H9 (cell line): ENCODE measurements at regions not wholly inside any gene's neighbourhood (a gene's known extent, or its start where the extent isn't known, plus 50 kb on each side); places are given as distances from the start of the nearest gene placed in this dataset.
A peak's percentile ranks its signal among the peaks of the same experiment; 100 is the strongest.

Source experiments
- DNase-seq: peaks from one replicate; pipeline ENCODE4 v3.0.0-alpha.2; 2017
- H2AFZ ChIP-seq: one replicate; pipeline ENCODE4 v1.6.1; 2013; ENCODE audit warnings: mild to moderate bottlenecking, low read length, control low read depth, moderate library complexity
- H2AK5ac ChIP-seq: 2 replicates; pipeline ENCODE4 v1.6.1; 2013; ENCODE audit warnings: low read length, control low read depth, mixed read lengths; ENCODE audit not compliant: insufficient read length
- H2BK120ac ChIP-seq: one replicate; pipeline ENCODE4 v1.6.1; 2013; ENCODE audit warnings: low read depth, mild to moderate bottlenecking, low read length, control low read depth, inconsistent platforms; ENCODE audit not compliant: poor library complexity, severe bottlenecking
- H2BK12ac ChIP-seq: 2 replicates; pipeline ENCODE4 v1.6.1; 2013; ENCODE audit warnings: low read length, control low read depth, mixed read lengths, low read depth; ENCODE audit not compliant: insufficient read length
- H2BK15ac ChIP-seq: 2 replicates; pipeline ENCODE4 v1.6.1; 2013; ENCODE audit warnings: low read depth, low read length, control low read depth
- H2BK20ac ChIP-seq: one replicate; pipeline ENCODE4 v1.6.1; 2013; ENCODE audit warnings: low read depth, mild to moderate bottlenecking, low read length, control low read depth, inconsistent platforms; ENCODE audit not compliant: poor library complexity, severe bottlenecking
- H2BK5ac ChIP-seq: 2 replicates; pipeline ENCODE4 v1.6.1; 2013; ENCODE audit warnings: low read length, control low read depth, mixed read lengths; ENCODE audit not compliant: insufficient read length
- H3K14ac ChIP-seq: 2 replicates; pipeline ENCODE4 v1.6.1; 2013; ENCODE audit warnings: low read length, control low read depth; ENCODE audit not compliant: insufficient read depth
- H3K18ac ChIP-seq: 2 replicates; pipeline ENCODE4 v1.6.1; 2013; ENCODE audit warnings: low read depth, mild to moderate bottlenecking, mixed read lengths, low read length, control low read depth; ENCODE audit not compliant: insufficient read length
- H3K23ac ChIP-seq: 2 replicates; pipeline ENCODE4 v1.6.1; 2013; ENCODE audit warnings: low read length, control low read depth, mixed read lengths, low read depth; ENCODE audit not compliant: insufficient read length
- H3K23me2 ChIP-seq: 2 replicates; pipeline ENCODE4 v1.6.1; 2013; ENCODE audit warnings: low read depth, mild to moderate bottlenecking, mixed read lengths, low read length, control low read depth; ENCODE audit not compliant: insufficient read length, poor library complexity, severe bottlenecking
- H3K27ac ChIP-seq: 2 replicates; pipeline ENCODE4 v1.5.1; 2013; ENCODE audit warnings: low read length, control low read depth, mixed read lengths, low read depth; ENCODE audit not compliant: insufficient read length
- H3K27me3 ChIP-seq: 2 replicates; pipeline ENCODE4 v1.6.1; 2013; ENCODE audit warnings: low read length, control low read depth, inconsistent platforms; ENCODE audit not compliant: insufficient read depth
- H3K4ac ChIP-seq: 2 replicates; pipeline ENCODE4 v1.6.1; 2013; ENCODE audit warnings: low read depth, mild to moderate bottlenecking, control low read depth, inconsistent platforms, low read length, moderate library complexity
- H3K4me1 ChIP-seq: 2 replicates; pipeline ENCODE4 v1.6.1; 2013; ENCODE audit warnings: low read length, control low read depth, inconsistent platforms; ENCODE audit not compliant: insufficient read depth
- H3K4me2 ChIP-seq: 2 replicates; pipeline ENCODE4 v1.6.1; 2013; ENCODE audit warnings: low read length, control low read depth, mixed read lengths; ENCODE audit not compliant: insufficient read length, insufficient read depth
- H3K56ac ChIP-seq: 2 replicates; pipeline ENCODE4 v1.6.1; 2013; ENCODE audit warnings: low read depth, mild to moderate bottlenecking, mixed read lengths, low read length, control low read depth; ENCODE audit not compliant: insufficient read length
- H3K79me1 ChIP-seq: 2 replicates; pipeline ENCODE4 v1.6.1; 2013; ENCODE audit warnings: low read depth, mild to moderate bottlenecking, moderate library complexity, low read length, control low read depth, inconsistent platforms; ENCODE audit not compliant: insufficient read depth, poor library complexity, severe bottlenecking
- H3K79me2 ChIP-seq: 2 replicates; pipeline ENCODE4 v1.6.1; 2013; ENCODE audit warnings: low read length, control low read depth, inconsistent platforms; ENCODE audit not compliant: insufficient read depth
- H3K9ac ChIP-seq: 2 replicates; pipeline ENCODE4 v1.6.1; 2013; ENCODE audit warnings: low read length, control low read depth, mixed read lengths; ENCODE audit not compliant: insufficient read length; ENCODE audit errors: extremely low read depth
- H3K9me3 ChIP-seq: one replicate; pipeline ENCODE4 v1.6.1; 2013; ENCODE audit warnings: low read depth, low read length, inconsistent platforms; ENCODE audit not compliant: control insufficient read depth
- H3T11ph ChIP-seq: one replicate; pipeline ENCODE4 v1.6.1; 2013; ENCODE audit warnings: mild to moderate bottlenecking, low read length, control low read depth, inconsistent platforms
- H4K20me1 ChIP-seq: one replicate; pipeline ENCODE4 v1.6.1; 2013; ENCODE audit not compliant: control insufficient read depth, insufficient read length, insufficient read depth
- H4K5ac ChIP-seq: 2 replicates; pipeline ENCODE4 v1.6.1; 2013; ENCODE audit warnings: low read depth, mild to moderate bottlenecking, mixed read lengths, low read length, control low read depth; ENCODE audit not compliant: insufficient read length
- H4K8ac ChIP-seq: replicated peaks from 2 replicates; pipeline ENCODE4 v1.6.1; 2013; ENCODE audit warnings: low read length, control low read depth, mixed read lengths, low read depth; ENCODE audit not compliant: insufficient read length
- H4K91ac ChIP-seq: 2 replicates; pipeline ENCODE4 v1.6.1; 2013; ENCODE audit warnings: low read depth, mild to moderate bottlenecking, moderate library complexity, mixed read lengths, low read length, control low read depth; ENCODE audit not compliant: insufficient read length
- H3K27ac Mint-ChIP-seq, 3 experiments: 2 replicates in 2 of 3; 3 replicates in 1 of 3; pipeline ENCODE4 v1.8.0; 2020 to 2021; ENCODE audit warnings: mixed read lengths in 3 of 3, mild to moderate bottlenecking in 1 of 3, moderate library complexity in 1 of 3
- H3K27me3 Mint-ChIP-seq: 2 replicates; pipeline ENCODE4 v1.8.0; 2021; ENCODE audit warnings: low read depth, mild to moderate bottlenecking, moderate library complexity, mixed read lengths
- H3K36me3 Mint-ChIP-seq, 3 experiments: 2 replicates in 2 of 3; 3 replicates in 1 of 3; pipeline ENCODE4 v1.8.0; 2020 to 2021; ENCODE audit warnings: low read depth in 3 of 3, mixed read lengths in 3 of 3; ENCODE audit not compliant: insufficient read depth in 1 of 3
- H3K4me1 Mint-ChIP-seq, 2 experiments: 2 replicates each; pipeline ENCODE4 v1.8.0; 2020; ENCODE audit warnings: mixed read lengths in 2 of 2
- H3K4me3 Mint-ChIP-seq, 2 experiments: 2 replicates in 1 of 2; 3 replicates in 1 of 2; pipeline ENCODE4 v1.8.0; 2020 to 2021; ENCODE audit warnings: mild to moderate bottlenecking in 2 of 2, mixed read lengths in 2 of 2, moderate library complexity in 1 of 2
- H3K9me3 Mint-ChIP-seq, 2 experiments: 2 replicates in 1 of 2; 3 replicates in 1 of 2; pipeline ENCODE4 v1.8.0; 2020; ENCODE audit warnings: mild to moderate bottlenecking in 2 of 2, mixed read lengths in 2 of 2, moderate library complexity in 1 of 2
- WGBS: extraction: QIAGEN DNeasy Blood & Tissue Kit; methylation state at CpG from one replicate; pipeline ENCODE4 v1.1.7; 2013; ENCODE audit warnings: missing lambda C conversion rate, low lambda C conversion rate, mixed read lengths; ENCODE audit not compliant: insufficient read length; ENCODE audit errors: extremely low coverage; 5-methylcytosine and 5-hydroxymethylcytosine counted together
- TF ChIP-seq, protein P1 (sequence below): fragments of 200-600 bp; sonication (generic); conservative IDR thresholded peaks from 3 replicates; pipeline ENCODE4 v1.8.0; 2021; ENCODE audit warnings: antibody characterized with exemption, mild to moderate bottlenecking

DNA sequence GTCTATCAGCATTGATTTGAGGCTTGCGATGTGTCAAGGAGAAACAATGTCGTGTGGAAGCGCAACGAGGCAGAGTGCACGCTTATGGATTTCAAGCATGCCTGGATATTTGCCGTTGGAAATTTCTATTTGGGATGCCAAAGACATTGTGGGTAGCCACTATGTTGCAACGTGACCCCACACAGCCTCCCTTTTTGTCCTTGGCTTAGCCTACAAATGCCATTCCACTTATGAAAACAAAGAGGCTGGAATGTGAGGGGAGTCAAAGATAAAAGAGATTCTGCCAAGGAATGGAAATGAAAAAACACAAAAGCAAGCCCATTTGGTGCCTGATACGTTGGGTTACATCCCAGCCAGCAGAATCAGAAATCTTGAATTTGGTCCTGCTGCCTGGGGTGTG, 721.2 kb downstream of the GALR1 start:
- Mint-ChIP-seq H3K4me1 (peaks cover 25% of the 10 kb centered on the region in 2 experiments), H3K27ac (no peak overlapping the region; a peak in 1 of 7 replicates), H3K4me3 (peak overlapping the region in 1 of 2 experiments; percentile 13; a peak in 1 of 5 replicates), H3K36me3 (no peaks in the 10 kb centered on the region; a peak in 1 of 7 replicates), H3K27me3 (no peaks in the 10 kb centered on the region), H3K9me3 (peaks cover 0 to 4% of the 10 kb centered on the region in 2 experiments; a peak in 1 of 5 replicates)
- Histone ChIP-seq H3K27ac (no peak overlapping the region), H3K23me2 (no peaks in the 10 kb centered on the region), H3K4ac (no peak overlapping the region), H4K91ac (no peak overlapping the region), H4K8ac (peak overlapping the region; percentile 57), H3T11ph (no peak overlapping the region), H2AFZ (no peak overlapping the region), H3K23ac (no peak overlapping the region), H2BK120ac (peak overlapping the region; percentile 12), H2BK15ac (no peak overlapping the region), H3K56ac (no peak overlapping the region), H3K18ac (no peak overlapping the region), H2BK20ac (no peak overlapping the region), H4K5ac (no peak overlapping the region), H3K9ac (no peak overlapping the region), H3K4me2 (no peak overlapping the region), H3K79me1 (no peaks in the 10 kb centered on the region), H2BK12ac (no peak overlapping the region), H2AK5ac (no peak overlapping the region), H4K20me1 (no peaks in the 10 kb centered on the region), H3K9me3 (no peaks in the 10 kb centered on the region), H2BK5ac (no peak overlapping the region), H3K4me1 (peaks cover 5% of the 10 kb centered on the region; the same call in 1 of the 2 replicates), H3K14ac (peak overlapping the region; percentile 37; the same call in 1 of the 2 replicates), H3K27me3 (no peaks in the 10 kb centered on the region), H3K79me2 (no peaks in the 10 kb centered on the region)
- TF ChIP-seq, protein P1, sequence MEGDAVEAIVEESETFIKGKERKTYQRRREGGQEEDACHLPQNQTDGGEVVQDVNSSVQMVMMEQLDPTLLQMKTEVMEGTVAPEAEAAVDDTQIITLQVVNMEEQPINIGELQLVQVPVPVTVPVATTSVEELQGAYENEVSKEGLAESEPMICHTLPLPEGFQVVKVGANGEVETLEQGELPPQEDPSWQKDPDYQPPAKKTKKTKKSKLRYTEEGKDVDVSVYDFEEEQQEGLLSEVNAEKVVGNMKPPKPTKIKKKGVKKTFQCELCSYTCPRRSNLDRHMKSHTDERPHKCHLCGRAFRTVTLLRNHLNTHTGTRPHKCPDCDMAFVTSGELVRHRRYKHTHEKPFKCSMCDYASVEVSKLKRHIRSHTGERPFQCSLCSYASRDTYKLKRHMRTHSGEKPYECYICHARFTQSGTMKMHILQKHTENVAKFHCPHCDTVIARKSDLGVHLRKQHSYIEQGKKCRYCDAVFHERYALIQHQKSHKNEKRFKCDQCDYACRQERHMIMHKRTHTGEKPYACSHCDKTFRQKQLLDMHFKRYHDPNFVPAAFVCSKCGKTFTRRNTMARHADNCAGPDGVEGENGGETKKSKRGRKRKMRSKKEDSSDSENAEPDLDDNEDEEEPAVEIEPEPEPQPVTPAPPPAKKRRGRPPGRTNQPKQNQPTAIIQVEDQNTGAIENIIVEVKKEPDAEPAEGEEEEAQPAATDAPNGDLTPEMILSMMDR, result no peak
- DNase-seq, result no peak
- no CpG with 5 or more reads among the region's 8 CpGs for WGBS
